GM06990 (cell line): ENCODE measurements at regions not wholly inside any gene's neighbourhood (a gene's known extent, or its start where the extent isn't known, plus 50 kb on each side); places are given as distances from the start of the nearest gene placed in this dataset.

ENCODE experiments used
- DNase-seq: peaks from one replicate; pipeline ENCODE4 v3.0.0-alpha.2; 2011; ENCODE audit not compliant: insufficient read length; ENCODE audit errors: extremely low read depth
- H3K27me3 ChIP-seq: replicated peaks from 2 replicates; pipeline ENCODE4 v1.6.0; 2011; ENCODE audit warnings: low read length; ENCODE audit not compliant: control insufficient read depth, insufficient read depth
- H3K36me3 ChIP-seq: 2 replicates; pipeline ENCODE4 v1.5.1; 2011; ENCODE audit warnings: low read length; ENCODE audit not compliant: control insufficient read depth, insufficient read depth
- H3K4me3 ChIP-seq: replicated peaks from 2 replicates; pipeline ENCODE4 v1.5.1; 2011; ENCODE audit warnings: low read depth, mild to moderate bottlenecking, control low read depth, low read length
- TF ChIP-seq, protein P1 (sequence below): IDR thresholded peaks from 2 replicates; pipeline ENCODE4 v1.5.1; 2011; ENCODE audit warnings: low read length, control low read depth, mild to moderate bottlenecking, inconsistent platforms; ENCODE audit not compliant: insufficient read depth, poor library complexity, severe bottlenecking

DNA sequence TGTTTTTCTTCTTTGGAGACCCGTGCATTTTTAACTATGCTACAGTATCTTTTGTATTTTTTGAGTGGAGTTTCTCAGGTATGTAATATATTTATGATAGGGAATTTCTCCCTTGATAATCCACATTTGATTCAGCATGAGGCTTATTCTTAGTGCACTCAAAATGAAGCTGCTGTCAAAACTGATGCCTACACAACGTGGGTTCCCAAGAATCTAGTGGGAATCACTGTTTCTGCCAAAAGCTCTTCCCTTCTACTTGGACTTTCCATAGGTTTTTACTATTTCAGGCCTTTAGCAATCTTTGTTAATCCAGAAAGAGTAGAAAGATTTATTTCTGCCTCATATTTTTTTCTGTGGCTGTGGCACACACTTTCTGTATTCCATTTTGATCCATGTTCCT is 1003.7 kb downstream of the SLITRK5 start:
- DNase-seq, result no peak
- no peak overlapping the region for H3K4me3 ChIP-seq
- no peaks in the 10 kb centered on the region for H3K27me3 ChIP-seq
- TF ChIP-seq, protein P1, sequence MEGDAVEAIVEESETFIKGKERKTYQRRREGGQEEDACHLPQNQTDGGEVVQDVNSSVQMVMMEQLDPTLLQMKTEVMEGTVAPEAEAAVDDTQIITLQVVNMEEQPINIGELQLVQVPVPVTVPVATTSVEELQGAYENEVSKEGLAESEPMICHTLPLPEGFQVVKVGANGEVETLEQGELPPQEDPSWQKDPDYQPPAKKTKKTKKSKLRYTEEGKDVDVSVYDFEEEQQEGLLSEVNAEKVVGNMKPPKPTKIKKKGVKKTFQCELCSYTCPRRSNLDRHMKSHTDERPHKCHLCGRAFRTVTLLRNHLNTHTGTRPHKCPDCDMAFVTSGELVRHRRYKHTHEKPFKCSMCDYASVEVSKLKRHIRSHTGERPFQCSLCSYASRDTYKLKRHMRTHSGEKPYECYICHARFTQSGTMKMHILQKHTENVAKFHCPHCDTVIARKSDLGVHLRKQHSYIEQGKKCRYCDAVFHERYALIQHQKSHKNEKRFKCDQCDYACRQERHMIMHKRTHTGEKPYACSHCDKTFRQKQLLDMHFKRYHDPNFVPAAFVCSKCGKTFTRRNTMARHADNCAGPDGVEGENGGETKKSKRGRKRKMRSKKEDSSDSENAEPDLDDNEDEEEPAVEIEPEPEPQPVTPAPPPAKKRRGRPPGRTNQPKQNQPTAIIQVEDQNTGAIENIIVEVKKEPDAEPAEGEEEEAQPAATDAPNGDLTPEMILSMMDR, result no peak
- no peaks in the 10 kb centered on the region for H3K36me3 ChIP-seq

DNA sequence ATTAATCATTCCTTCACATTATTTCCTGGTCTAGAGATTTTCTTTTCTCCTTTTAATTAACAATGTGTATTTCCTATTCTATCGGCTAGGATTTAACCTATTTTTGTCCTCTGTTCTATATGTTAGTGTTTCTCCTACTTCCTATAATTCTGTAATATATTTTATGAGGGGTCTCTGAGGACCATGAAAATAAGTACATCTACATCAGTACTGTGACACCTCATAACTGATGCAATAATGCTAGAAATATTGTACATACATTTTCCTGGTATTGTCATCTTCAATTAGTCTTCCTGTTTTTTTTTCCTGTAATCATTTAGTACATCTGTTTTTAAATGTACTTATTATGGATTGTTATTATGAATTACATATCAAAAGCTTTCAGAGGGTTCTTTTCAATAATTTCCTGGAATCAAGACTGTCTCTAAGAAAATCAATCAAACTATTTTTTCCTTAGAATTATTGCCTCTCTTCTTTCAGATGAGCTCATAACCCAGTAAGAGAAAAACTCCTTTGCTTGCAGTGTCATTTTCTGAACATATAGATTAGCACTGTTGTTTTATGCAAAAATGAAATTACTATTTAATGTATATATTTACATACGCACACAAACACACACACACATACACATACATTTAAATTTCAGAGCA is 1004.3 kb downstream of the SLITRK5 start:
- no peak overlapping the region for H3K4me3 ChIP-seq
- H3K36me3 ChIP-seq, result no peaks in the 10 kb centered on the region
- no peaks in the 10 kb centered on the region for H3K27me3 ChIP-seq
- TF ChIP-seq, protein P1, result no peak
- DNase-seq, result no peak

DNA sequence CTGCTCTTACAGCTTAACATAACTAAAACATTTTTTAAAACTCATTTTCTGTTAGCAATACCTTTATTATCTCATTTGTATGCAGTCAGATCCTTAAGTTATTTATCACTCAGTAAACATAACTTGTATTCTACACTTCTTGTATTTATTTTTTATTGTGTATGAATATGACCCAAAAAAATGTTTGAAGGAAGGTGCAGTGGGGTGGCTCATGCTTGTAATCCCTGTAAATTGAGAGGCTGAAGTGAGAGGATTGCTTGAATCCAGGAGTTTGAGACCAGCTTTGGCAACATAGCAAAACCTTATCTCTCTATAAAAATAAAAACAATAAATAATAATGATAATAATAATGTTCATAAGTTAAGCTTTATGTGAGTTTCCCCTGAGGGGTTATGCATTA is 1004.8 kb downstream of the SLITRK5 start:
- DNase-seq, result no peak
- H3K4me3 ChIP-seq, result no peak overlapping the region
- H3K27me3 ChIP-seq, result no peaks in the 10 kb centered on the region
- no peaks in the 10 kb centered on the region for H3K36me3 ChIP-seq
- TF ChIP-seq, protein P1, result no peak

DNA sequence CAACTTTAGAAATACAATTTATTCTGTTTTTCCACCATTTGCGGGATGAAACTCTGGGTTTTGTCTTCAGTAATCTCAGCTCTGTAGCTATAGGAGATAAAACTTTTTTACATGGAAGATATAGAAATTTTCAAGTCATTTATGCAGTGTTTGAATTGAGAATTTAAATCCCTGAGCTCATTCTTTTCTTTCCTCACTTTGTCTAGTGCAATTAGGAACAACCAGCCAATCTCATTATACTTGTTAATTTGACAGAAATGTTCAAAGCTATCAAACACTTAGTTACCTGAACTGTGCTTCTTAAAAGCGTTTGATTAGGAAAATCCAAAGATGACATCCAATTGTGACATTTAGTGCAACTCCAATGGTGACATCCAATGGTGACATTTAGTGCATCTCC is 1014.3 kb downstream of the SLITRK5 start:
- Histone ChIP-seq H3K4me3 (no peak overlapping the region), H3K27me3 (no peaks in the 10 kb centered on the region), H3K36me3 (no peaks in the 10 kb centered on the region)
- DNase-seq, result no peak
- TF ChIP-seq, protein P1, result no peak

DNA sequence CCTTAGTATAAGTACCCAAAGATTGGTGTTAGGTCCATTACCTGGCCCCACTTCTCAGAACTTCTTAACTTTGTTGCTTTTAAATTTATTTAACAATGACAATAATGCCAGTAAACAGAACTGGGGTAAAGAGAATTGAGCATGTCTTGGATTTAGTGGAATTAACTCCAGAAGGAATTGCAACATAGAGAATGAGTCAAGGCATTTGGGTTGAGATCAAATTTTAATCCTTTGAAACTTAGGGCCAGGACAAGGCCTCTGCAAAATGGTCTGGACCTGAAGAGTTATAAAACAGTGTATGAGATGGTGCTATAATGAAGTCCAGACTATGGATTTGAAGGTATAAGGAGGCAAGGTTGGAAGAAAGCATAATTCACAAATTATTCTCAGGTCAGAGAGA is 1030.4 kb downstream of the SLITRK5 start:
- no peak for DNase-seq
- H3K27me3 ChIP-seq, result no peaks in the 10 kb centered on the region
- TF ChIP-seq, protein P1, result no peak
- no peak overlapping the region for H3K4me3 ChIP-seq
- no peaks in the 10 kb centered on the region for H3K36me3 ChIP-seq
